H1 (cell line): ENCODE measurements at regions not wholly inside any gene's neighbourhood (a gene's known extent, or its start where the extent isn't known, plus 50 kb on each side); places are given as distances from the start of the nearest gene placed in this dataset.

Experiments
- CTCF ChIA-PET: fragments of 300-600 bp; sonication (Branson Sonifier 250); formaldehyde crosslinking; loops from one replicate; lab custom pipeline; 2021; ENCODE audit not compliant: partially characterized antibody; lab: Charles Lee
- POLR2A ChIA-PET: fragments of 300-600 bp; sonication (Branson Sonifier 250); formaldehyde crosslinking; loops from one replicate; lab custom pipeline; 2021; ENCODE audit warnings: inconsistent platforms; ENCODE audit not compliant: partially characterized antibody; lab: Charles Lee
- DNase-seq, 2 experiments: peaks; one replicate each; pipeline versions ENCODE4 v3.0.0 to v3.0.0-alpha.2; 2010 to 2022; ENCODE audit warnings: low spot score in 2 of 2, low read depth in 1 of 2, mixed read lengths in 1 of 2
- FAIRE-seq: peaks from 2 replicates; lab custom pipeline; 2011; peaks lifted over from hg19 to GRCh38; lab: Jason Lieb, UNC
- H2AFZ ChIP-seq: 2 replicates; pipeline ENCODE4 v1.8.1; 2012; ENCODE audit warnings: low read length, inconsistent platforms
- H2AK5ac ChIP-seq: 2 replicates; pipeline ENCODE4 v1.6.1; 2013; ENCODE audit warnings: low read depth, low read length
- H2BK120ac ChIP-seq: replicated peaks from 2 replicates; pipeline ENCODE3; 2013; ENCODE audit warnings: low read depth, low read length, inconsistent platforms
- H2BK12ac ChIP-seq: 2 replicates; pipeline ENCODE4 v1.6.1; 2013; ENCODE audit warnings: low read depth, low read length
- H2BK15ac ChIP-seq: 2 replicates; pipeline ENCODE4 v1.6.1; 2013; ENCODE audit warnings: low read length
- H2BK20ac ChIP-seq: 2 replicates; pipeline ENCODE4 v1.6.1; 2013; ENCODE audit warnings: low read length
- H2BK5ac ChIP-seq: 2 replicates; pipeline ENCODE4 v1.6.1; 2013; ENCODE audit warnings: low read depth, low read length
- H3K14ac ChIP-seq: 2 replicates; pipeline ENCODE4 v1.6.1; 2013; ENCODE audit warnings: inconsistent platforms; ENCODE audit not compliant: insufficient read length
- H3K18ac ChIP-seq: 2 replicates; pipeline ENCODE4 v1.6.1; 2013; ENCODE audit warnings: low read length; ENCODE audit errors: extremely low read depth
- H3K23ac ChIP-seq: 2 replicates; pipeline ENCODE4 v1.6.1; 2013; ENCODE audit warnings: inconsistent platforms; ENCODE audit not compliant: insufficient read length
- H3K23me2 ChIP-seq: 2 replicates; pipeline ENCODE4 v1.6.1; 2013; ENCODE audit warnings: low read depth, low read length
- H3K27ac ChIP-seq: 2 replicates; pipeline ENCODE4 v1.6.1; 2011; ENCODE audit warnings: low read depth, low read length, inconsistent platforms
- H3K27me3 ChIP-seq, 4 experiments: replicated peaks in 1 of 4; 1 replicate in 1 of 4; 2 replicates in 3 of 4; pipeline versions ENCODE4 v1.6.1 to v1.8.1; 2011 to 2013; ENCODE audit warnings: low read length in 3 of 4, mild to moderate bottlenecking in 3 of 4, inconsistent platforms in 2 of 4, mixed read lengths in 2 of 4, moderate library complexity in 1 of 4; ENCODE audit not compliant: control insufficient read depth in 3 of 4, insufficient read depth in 3 of 4; ENCODE audit errors: extremely low read depth in 1 of 4
- H3K36me3 ChIP-seq, 4 experiments: 2 replicates each; pipeline versions ENCODE4 v1.6.1 to v1.8.1; 2011 to 2013; ENCODE audit warnings: mild to moderate bottlenecking in 4 of 4, low read length in 3 of 4, moderate library complexity in 2 of 4, control low read depth in 1 of 4, inconsistent platforms in 1 of 4; ENCODE audit not compliant: insufficient read depth in 4 of 4, control insufficient read depth in 2 of 4
- H3K4ac ChIP-seq: replicated peaks from 2 replicates; pipeline ENCODE3; 2013; ENCODE audit warnings: low read length, low read depth, mixed read lengths, inconsistent platforms; ENCODE audit not compliant: insufficient read length
- H3K4me1 ChIP-seq, 4 experiments: replicated peaks in 1 of 4; 1 replicate in 1 of 4; 2 replicates in 3 of 4; pipeline versions ENCODE4 v1.6.1 to v1.8.1; 2011 to 2013; ENCODE audit warnings: low read length in 3 of 4, inconsistent platforms in 2 of 4, mixed read lengths in 1 of 4; ENCODE audit not compliant: insufficient read depth in 4 of 4, control insufficient read depth in 3 of 4
- H3K4me2 ChIP-seq, 2 experiments: 2 replicates each; pipeline versions ENCODE4 v1.6.1 to v1.8.1; 2011 to 2013; ENCODE audit warnings: low read depth in 2 of 2, low read length in 2 of 2, control low read depth in 1 of 2, inconsistent platforms in 1 of 2, mild to moderate bottlenecking in 1 of 2; ENCODE audit not compliant: insufficient read depth in 1 of 2
- H3K4me3 ChIP-seq, 4 experiments: fragments of 200-600, 300-600 bp in 1 of 4; sonication (generic), shearing (Covaris generic), sonication (Bioruptor Twin) in 1 of 4; 2 replicates each; pipeline versions ENCODE4 v1.5.1 to v1.8.1; 2011 to 2016; ENCODE audit warnings: low read length in 4 of 4, low read depth in 3 of 4, control low read depth in 2 of 4, inconsistent platforms in 2 of 4, mild to moderate bottlenecking in 2 of 4, mixed read lengths in 1 of 4, moderate library complexity in 1 of 4; ENCODE audit not compliant: insufficient read depth in 2 of 4; ENCODE audit errors: extremely low read depth in 1 of 4
- H3K56ac ChIP-seq: replicated peaks from 2 replicates; pipeline ENCODE3; 2013; ENCODE audit warnings: low read depth, mild to moderate bottlenecking, mixed read lengths, low read length, inconsistent platforms; ENCODE audit not compliant: insufficient read length
- H3K79me1 ChIP-seq: 2 replicates; pipeline ENCODE4 v1.6.1; 2013; ENCODE audit warnings: low read depth, low read length, control low read depth
- H3K79me2 ChIP-seq, 2 experiments: 2 replicates each; pipeline versions ENCODE4 v1.6.1 to v1.8.1; 2012 to 2013; ENCODE audit warnings: low read length in 2 of 2, mild to moderate bottlenecking in 2 of 2, inconsistent platforms in 1 of 2; ENCODE audit not compliant: insufficient read depth in 2 of 2, control insufficient read depth in 1 of 2
- H3K9ac ChIP-seq, 4 experiments: replicated peaks in 1 of 4; 1 replicate in 1 of 4; 2 replicates in 3 of 4; pipeline versions ENCODE4 v1.6.1 to v1.8.1; 2011 to 2013; ENCODE audit warnings: low read depth in 3 of 4, low read length in 3 of 4, control low read depth in 2 of 4, mild to moderate bottlenecking in 2 of 4, moderate library complexity in 2 of 4, inconsistent platforms in 1 of 4; ENCODE audit errors: extremely low read depth in 1 of 4
- H3K9me3 ChIP-seq, 2 experiments: 2 replicates each; pipeline versions ENCODE4 v1.6.1 to v1.8.1; 2012 to 2013; ENCODE audit warnings: mild to moderate bottlenecking in 2 of 2, moderate library complexity in 2 of 2, control low read depth in 1 of 2, inconsistent platforms in 1 of 2, low read depth in 1 of 2, low read length in 1 of 2, mixed read lengths in 1 of 2; ENCODE audit not compliant: insufficient read depth in 2 of 2
- H4K20me1 ChIP-seq, 2 experiments: replicated peaks in 1 of 2; 2 replicates each; pipeline versions ENCODE3 to v1.8.1; 2011 to 2013; ENCODE audit warnings: inconsistent platforms in 2 of 2, low read length in 2 of 2, mild to moderate bottlenecking in 1 of 2; ENCODE audit not compliant: insufficient read depth in 2 of 2, control insufficient read depth in 1 of 2
- H4K5ac ChIP-seq: 2 replicates; pipeline ENCODE4 v1.6.1; 2013; ENCODE audit warnings: low read length, low read depth, mixed read lengths, inconsistent platforms; ENCODE audit not compliant: insufficient read length
- H4K8ac ChIP-seq: 2 replicates; pipeline ENCODE4 v1.8.0; 2013; ENCODE audit warnings: mild to moderate bottlenecking, moderate library complexity, low read length, inconsistent platforms; ENCODE audit not compliant: insufficient read depth; ENCODE audit errors: extremely low read depth
- H4K91ac ChIP-seq: replicated peaks from 2 replicates; pipeline ENCODE3; 2013; ENCODE audit warnings: low read length, mixed read lengths, inconsistent platforms; ENCODE audit not compliant: insufficient read length
- BCL11A ChIP-seq, 2 experiments: IDR thresholded peaks; one replicate each; pipeline ENCODE4 v1.6.1; 2011; ENCODE audit warnings: low read depth in 2 of 2, low read length in 2 of 2, mild to moderate bottlenecking in 2 of 2
- EGR1 ChIP-seq: IDR thresholded peaks from 2 replicates; pipeline ENCODE4 v1.6.1; 2011; ENCODE audit warnings: low read depth, low read length, borderline replicate concordance
- HDAC2 ChIP-seq, 2 experiments: fragments of 300-600 bp in 1 of 2; sonication (generic) in 1 of 2; IDR thresholded peaks; 2 replicates each; pipeline ENCODE4 v1.6.1; 2011 to 2012; ENCODE audit warnings: low read depth in 2 of 2, low read length in 2 of 2, mild to moderate bottlenecking in 2 of 2, moderate library complexity in 2 of 2, borderline replicate concordance in 1 of 2, inconsistent platforms in 1 of 2
- POLR2AphosphoS5 ChIP-seq: IDR thresholded peaks from 2 replicates; pipeline ENCODE4 v1.6.1; 2011; ENCODE audit warnings: low read depth, low read length
- RAD21 ChIP-seq, 2 experiments: IDR thresholded peaks in 1 of 2; conservative IDR thresholded peaks in 1 of 2; 2 replicates each; pipeline ENCODE4 v1.6.1; 2011; ENCODE audit warnings: low read depth in 2 of 2, low read length in 2 of 2, improper control_type of control experiment in 1 of 2, inconsistent platforms in 1 of 2, mild to moderate bottlenecking in 1 of 2, moderate library complexity in 1 of 2
- SIX5 ChIP-seq: IDR thresholded peaks from 2 replicates; pipeline ENCODE4 v1.6.1; 2011; ENCODE audit warnings: mild to moderate bottlenecking, low read depth, low read length
- TEAD4 ChIP-seq: IDR thresholded peaks from 2 replicates; pipeline ENCODE4 v1.6.1; 2012; ENCODE audit warnings: low read depth, low read length, inconsistent platforms, mixed read lengths
- YY1 ChIP-seq: IDR thresholded peaks from 2 replicates; pipeline ENCODE4 v1.6.1; 2011; ENCODE audit warnings: low read depth, mild to moderate bottlenecking, low read length
- WGBS, 2 experiments: shearing (Covaris generic) in 1 of 2; methylation state at CpG; one replicate each; pipeline versions ENCODE4 v1.1.6 to v1.1.7; 2013 to 2015; ENCODE audit warnings: low lambda C conversion rate in 2 of 2, mixed read lengths in 2 of 2, inconsistent platforms in 1 of 2, low coverage in 1 of 2, missing lambda C conversion rate in 1 of 2; ENCODE audit not compliant: insufficient replicate concordance in 2 of 2, insufficient coverage in 1 of 2, insufficient read length in 1 of 2; ENCODE audit errors: extremely low coverage in 1 of 2, missing lambda C conversion rate in 1 of 2; 5-methylcytosine and 5-hydroxymethylcytosine counted together
- TF ChIP-seq, protein P1 (sequence below): IDR thresholded peaks from 2 replicates; pipeline ENCODE4 v1.6.1; 2011; ENCODE audit warnings: low read length, improper control_type of control experiment
- TF ChIP-seq, protein P2 (sequence below), 3 experiments: IDR thresholded peaks; 1 replicate in 2 of 3; 2 replicates in 1 of 3; pipeline versions ENCODE4 v1.5.1 to v1.6.1; 2011; ENCODE audit warnings: low read length in 3 of 3, mild to moderate bottlenecking in 3 of 3, inconsistent platforms in 2 of 3, low read depth in 1 of 3, moderate library complexity in 1 of 3; ENCODE audit not compliant: insufficient read depth in 1 of 3; ENCODE audit errors: control extremely low read depth in 1 of 3

- no peak overlapping the region for H3K9ac ChIP-seq
- peaks cover 10 to 16% of the 10 kb centered on the region in 2 experiments for H3K9me3 ChIP-seq
- H3K4ac ChIP-seq: no peak overlapping the region
- H2AK5ac ChIP-seq: no peak overlapping the region
- H3K4me2 ChIP-seq: no peak overlapping the region
- H3K18ac ChIP-seq: no peak overlapping the region
- H2BK12ac ChIP-seq: no peak overlapping the region
- ChIA-PET CTCF (interaction anchor here (1.0 kb wide), 1 partner anchor 13 kb away, joined by 4 read pairs; no protein-coding TSS in a partner anchor), POLR2A (no interaction called here)
- DNase-seq (no peak), FAIRE-seq (no peak)
- no peak overlapping the region for H3K14ac ChIP-seq
- no peak overlapping the region for H2AFZ ChIP-seq
- no peak overlapping the region for H2BK120ac ChIP-seq
- H3K4me1 ChIP-seq: no peaks in the 10 kb centered on the region
- no peak overlapping the region for H3K4me3 ChIP-seq
- H3K23me2 ChIP-seq: no peaks in the 10 kb centered on the region
- H2BK5ac ChIP-seq: no peak overlapping the region
- no peaks in the 10 kb centered on the region; a peak in 2 of 8 replicates for H3K36me3 ChIP-seq
- no peak overlapping the region for H2BK20ac ChIP-seq
- WGBS, 2 experiments: 80% methylated on average over 3 of the region's 3 CpGs; no CpG with 5 or more reads in 1 of the 2 experiments
- no peaks in the 10 kb centered on the region for H3K79me1 ChIP-seq
- H2BK15ac ChIP-seq: no peak overlapping the region
- H4K5ac ChIP-seq: no peak overlapping the region
- no peaks in the 10 kb centered on the region for H3K79me2 ChIP-seq
- H3K56ac ChIP-seq: no peak overlapping the region
- H4K91ac ChIP-seq: no peak overlapping the region
- no peak overlapping the region for H4K8ac ChIP-seq
- H3K27me3 ChIP-seq: no peaks in the 10 kb centered on the region
- H3K23ac ChIP-seq: no peak overlapping the region
- H3K27ac ChIP-seq: no peak overlapping the region
- no peaks in the 10 kb centered on the region for H4K20me1 ChIP-seq
- TF ChIP-seq SIX5 (no peak), RAD21 (IDR thresholded peaks at IDR 0.05 in 1 of 2, conservative IDR thresholded peaks at IDR 0.05 in 1 of 2; ENCODE audit: low read depth in 2 of 2, low read length in 2 of 2) (no peak), BCL11A (IDR thresholded peaks at IDR 0.05; ENCODE audit: low read depth in 2 of 2, low read length in 2 of 2) (no peak), YY1 (no peak), POLR2AphosphoS5 (no peak), HDAC2 (IDR thresholded peaks at IDR 0.05; ENCODE audit: borderline replicate concordance in 1 of 2, low read depth in 2 of 2, low read length in 2 of 2) (no peak), TEAD4 (no peak), EGR1 (no peak)
- TF ChIP-seq, protein P1, sequence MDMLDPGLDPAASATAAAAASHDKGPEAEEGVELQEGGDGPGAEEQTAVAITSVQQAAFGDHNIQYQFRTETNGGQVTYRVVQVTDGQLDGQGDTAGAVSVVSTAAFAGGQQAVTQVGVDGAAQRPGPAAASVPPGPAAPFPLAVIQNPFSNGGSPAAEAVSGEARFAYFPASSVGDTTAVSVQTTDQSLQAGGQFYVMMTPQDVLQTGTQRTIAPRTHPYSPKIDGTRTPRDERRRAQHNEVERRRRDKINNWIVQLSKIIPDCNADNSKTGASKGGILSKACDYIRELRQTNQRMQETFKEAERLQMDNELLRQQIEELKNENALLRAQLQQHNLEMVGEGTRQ: no peak
- TF ChIP-seq, protein P2, sequence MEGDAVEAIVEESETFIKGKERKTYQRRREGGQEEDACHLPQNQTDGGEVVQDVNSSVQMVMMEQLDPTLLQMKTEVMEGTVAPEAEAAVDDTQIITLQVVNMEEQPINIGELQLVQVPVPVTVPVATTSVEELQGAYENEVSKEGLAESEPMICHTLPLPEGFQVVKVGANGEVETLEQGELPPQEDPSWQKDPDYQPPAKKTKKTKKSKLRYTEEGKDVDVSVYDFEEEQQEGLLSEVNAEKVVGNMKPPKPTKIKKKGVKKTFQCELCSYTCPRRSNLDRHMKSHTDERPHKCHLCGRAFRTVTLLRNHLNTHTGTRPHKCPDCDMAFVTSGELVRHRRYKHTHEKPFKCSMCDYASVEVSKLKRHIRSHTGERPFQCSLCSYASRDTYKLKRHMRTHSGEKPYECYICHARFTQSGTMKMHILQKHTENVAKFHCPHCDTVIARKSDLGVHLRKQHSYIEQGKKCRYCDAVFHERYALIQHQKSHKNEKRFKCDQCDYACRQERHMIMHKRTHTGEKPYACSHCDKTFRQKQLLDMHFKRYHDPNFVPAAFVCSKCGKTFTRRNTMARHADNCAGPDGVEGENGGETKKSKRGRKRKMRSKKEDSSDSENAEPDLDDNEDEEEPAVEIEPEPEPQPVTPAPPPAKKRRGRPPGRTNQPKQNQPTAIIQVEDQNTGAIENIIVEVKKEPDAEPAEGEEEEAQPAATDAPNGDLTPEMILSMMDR (IDR thresholded peaks at IDR 0.05; ENCODE audit: control extremely low read depth in 1 of 3, insufficient read depth in 1 of 3, low read depth in 1 of 3, low read length in 3 of 3): no peak
Measured at GRCh38 chr13:65378943-65379519, 1851.1 kb downstream of the PCDH9 start.
